Peyer's patch (tissue), 4 donors: ENCODE measurements at regions not wholly inside any gene's neighbourhood (a gene's known extent, or its start where the extent isn't known, plus 50 kb on each side); places are given as distances from the start of the nearest gene placed in this dataset.

Experiments
- POLR2A ChIP-seq, 2 donors: fragments of 450-650 bp; IDR thresholded peaks; one replicate each; pipeline ENCODE4 v1.5.1; 2017; ENCODE audit warnings: antibody characterized with exemption in 2 of 2, mild to moderate bottlenecking in 2 of 2, moderate library complexity in 2 of 2
- TF ChIP-seq, protein P1 (sequence below), 6 experiments: fragments of 450-650 bp in 4 of 6; fragments of 200-600 bp in 2 of 6; sonication (generic) in 1 of 6; IDR thresholded peaks; one replicate each; pipeline ENCODE4 v1.5.1; 2017 to 2019; ENCODE audit warnings: antibody characterized with exemption in 6 of 6, mild to moderate bottlenecking in 3 of 6, moderate library complexity in 1 of 6

DNA sequence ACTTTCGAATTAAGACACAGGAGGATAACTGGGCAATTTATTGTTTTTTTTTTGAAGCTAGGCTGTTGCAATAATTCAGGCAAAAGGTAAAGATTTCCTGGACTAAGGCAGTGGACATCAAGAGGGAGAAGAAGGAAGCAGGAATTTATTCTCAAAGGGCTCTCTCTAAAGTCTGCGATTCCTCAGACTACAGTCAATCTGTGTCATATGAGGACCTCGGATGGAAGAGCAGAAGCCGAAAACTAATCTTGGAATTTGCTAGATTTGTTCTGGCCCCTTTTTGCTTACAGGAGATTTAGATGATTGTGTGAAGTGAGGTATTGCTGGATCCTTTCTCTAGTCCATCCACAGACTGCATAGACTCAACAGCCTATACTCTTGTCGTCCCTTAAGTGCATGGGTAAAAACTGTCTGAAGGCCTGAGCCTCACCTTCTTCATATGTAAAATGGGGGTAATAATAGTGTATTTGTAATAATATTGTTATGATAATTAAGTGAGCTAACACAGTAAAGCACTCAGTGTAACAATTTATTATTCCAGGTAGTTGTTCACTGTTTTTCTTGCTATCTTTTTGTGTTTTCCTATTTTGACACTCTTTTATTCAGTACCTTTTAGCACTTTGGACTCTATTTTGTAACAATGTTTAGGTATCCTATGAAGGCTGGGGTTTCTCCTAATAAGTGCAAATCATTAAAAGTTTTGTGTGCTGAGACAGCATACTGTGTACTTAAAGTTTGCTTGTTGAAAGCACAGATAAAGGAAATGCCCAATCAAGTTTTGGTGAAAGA is 54.2 kb upstream of the NT5C1B start:
- TF ChIP-seq, protein P1, sequence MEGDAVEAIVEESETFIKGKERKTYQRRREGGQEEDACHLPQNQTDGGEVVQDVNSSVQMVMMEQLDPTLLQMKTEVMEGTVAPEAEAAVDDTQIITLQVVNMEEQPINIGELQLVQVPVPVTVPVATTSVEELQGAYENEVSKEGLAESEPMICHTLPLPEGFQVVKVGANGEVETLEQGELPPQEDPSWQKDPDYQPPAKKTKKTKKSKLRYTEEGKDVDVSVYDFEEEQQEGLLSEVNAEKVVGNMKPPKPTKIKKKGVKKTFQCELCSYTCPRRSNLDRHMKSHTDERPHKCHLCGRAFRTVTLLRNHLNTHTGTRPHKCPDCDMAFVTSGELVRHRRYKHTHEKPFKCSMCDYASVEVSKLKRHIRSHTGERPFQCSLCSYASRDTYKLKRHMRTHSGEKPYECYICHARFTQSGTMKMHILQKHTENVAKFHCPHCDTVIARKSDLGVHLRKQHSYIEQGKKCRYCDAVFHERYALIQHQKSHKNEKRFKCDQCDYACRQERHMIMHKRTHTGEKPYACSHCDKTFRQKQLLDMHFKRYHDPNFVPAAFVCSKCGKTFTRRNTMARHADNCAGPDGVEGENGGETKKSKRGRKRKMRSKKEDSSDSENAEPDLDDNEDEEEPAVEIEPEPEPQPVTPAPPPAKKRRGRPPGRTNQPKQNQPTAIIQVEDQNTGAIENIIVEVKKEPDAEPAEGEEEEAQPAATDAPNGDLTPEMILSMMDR (IDR thresholded peaks at IDR 0.05): no peak
- no peak for TF ChIP-seq POLR2A (IDR thresholded peaks at IDR 0.05)
